OCI-LY3 (cell line): ENCODE measurements at regions not wholly inside any gene's neighbourhood (a gene's known extent, or its start where the extent isn't known, plus 50 kb on each side); places are given as distances from the start of the nearest gene placed in this dataset.

Experiments
- EZH2phosphoT487 ChIP-seq: fragments of 200-600 bp; shearing (Covaris generic); IDR thresholded peaks from 2 replicates; pipeline ENCODE4 v1.6.1; 2018; ENCODE audit warnings: antibody characterized with exemption, mixed run types, low read depth
- TF ChIP-seq, protein P1 (sequence below): fragments of 200-600, 300-600 bp; sonication (generic); IDR thresholded peaks from 2 replicates; pipeline ENCODE4 v1.5.1; 2014; ENCODE audit warnings: antibody characterized with exemption, low read length, low read depth

DNA sequence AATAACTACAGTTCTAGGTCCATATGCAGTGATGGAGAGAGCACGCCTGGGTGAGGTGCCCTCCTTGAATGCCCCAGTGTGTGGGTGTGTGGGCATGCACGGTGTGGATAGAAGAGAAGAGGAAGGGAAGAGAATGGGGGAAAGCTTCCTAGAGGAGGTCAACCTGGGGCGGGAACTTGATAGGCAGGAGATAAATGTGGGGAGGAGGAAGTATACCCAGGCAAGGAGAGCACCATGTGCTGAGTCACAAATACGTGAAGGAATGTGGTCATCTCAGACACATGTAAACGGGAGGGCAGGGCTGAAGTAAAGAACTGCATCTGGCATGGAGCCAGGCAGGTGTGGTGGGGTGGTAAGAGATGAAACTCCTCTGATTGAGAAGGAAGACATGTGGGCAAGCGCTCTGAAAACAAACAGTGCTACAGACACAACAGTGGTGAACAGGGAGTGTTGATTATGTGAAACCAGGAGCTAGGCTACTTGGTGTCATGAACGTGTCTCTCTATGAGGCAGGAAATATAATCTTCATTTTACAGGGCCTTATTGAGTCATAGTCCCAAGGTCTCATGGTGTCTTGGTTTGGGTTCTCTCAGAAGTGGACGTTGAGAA, 61.5 kb upstream of the EED start:
- TF ChIP-seq, protein P1, sequence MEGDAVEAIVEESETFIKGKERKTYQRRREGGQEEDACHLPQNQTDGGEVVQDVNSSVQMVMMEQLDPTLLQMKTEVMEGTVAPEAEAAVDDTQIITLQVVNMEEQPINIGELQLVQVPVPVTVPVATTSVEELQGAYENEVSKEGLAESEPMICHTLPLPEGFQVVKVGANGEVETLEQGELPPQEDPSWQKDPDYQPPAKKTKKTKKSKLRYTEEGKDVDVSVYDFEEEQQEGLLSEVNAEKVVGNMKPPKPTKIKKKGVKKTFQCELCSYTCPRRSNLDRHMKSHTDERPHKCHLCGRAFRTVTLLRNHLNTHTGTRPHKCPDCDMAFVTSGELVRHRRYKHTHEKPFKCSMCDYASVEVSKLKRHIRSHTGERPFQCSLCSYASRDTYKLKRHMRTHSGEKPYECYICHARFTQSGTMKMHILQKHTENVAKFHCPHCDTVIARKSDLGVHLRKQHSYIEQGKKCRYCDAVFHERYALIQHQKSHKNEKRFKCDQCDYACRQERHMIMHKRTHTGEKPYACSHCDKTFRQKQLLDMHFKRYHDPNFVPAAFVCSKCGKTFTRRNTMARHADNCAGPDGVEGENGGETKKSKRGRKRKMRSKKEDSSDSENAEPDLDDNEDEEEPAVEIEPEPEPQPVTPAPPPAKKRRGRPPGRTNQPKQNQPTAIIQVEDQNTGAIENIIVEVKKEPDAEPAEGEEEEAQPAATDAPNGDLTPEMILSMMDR: no peak
- no peak for TF ChIP-seq EZH2phosphoT487
